GM12891 (cell line): ENCODE measurements at regions not wholly inside any gene's neighbourhood (a gene's known extent, or its start where the extent isn't known, plus 50 kb on each side); places are given as distances from the start of the nearest gene placed in this dataset.

Experiments used
- POLR2A ChIP-seq: IDR thresholded peaks from 2 replicates; pipeline ENCODE4 v1.6.1; 2011; ENCODE audit warnings: low read depth, low read length, control low read depth
- POU2F2 ChIP-seq: IDR thresholded peaks from 2 replicates; pipeline ENCODE4 v1.6.1; 2011; ENCODE audit warnings: low read depth, mild to moderate bottlenecking, control low read depth, low read length, moderate library complexity
- SPI1 ChIP-seq: IDR thresholded peaks from 2 replicates; pipeline ENCODE4 v1.6.1; 2011; ENCODE audit warnings: low read depth, low read length, control low read depth
- TAF1 ChIP-seq: IDR thresholded peaks from 2 replicates; pipeline ENCODE4 v1.6.1; 2011; ENCODE audit warnings: low read depth, low read length, control low read depth

DNA sequence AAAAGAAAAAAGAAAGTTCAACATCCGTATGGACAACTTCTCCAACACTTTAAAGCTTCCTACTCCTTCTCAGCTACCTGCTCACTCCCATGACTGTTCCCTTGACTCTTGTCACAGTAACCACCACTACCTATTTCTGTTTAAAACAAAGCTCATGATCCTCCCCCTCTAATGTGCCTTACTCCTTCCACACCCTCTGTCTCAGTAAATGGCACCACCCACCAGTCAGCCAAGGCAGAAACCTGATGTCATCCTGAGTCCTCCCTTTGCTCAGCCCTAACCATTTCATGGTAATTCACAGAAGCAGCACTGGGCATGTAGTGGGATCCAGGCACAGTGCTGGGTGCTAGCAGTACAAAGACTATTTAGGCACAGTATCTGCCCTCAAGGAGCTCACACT is 63.0 kb upstream of the PPM1J start:
- TF ChIP-seq TAF1: no peak
- no peak for TF ChIP-seq SPI1
- no peak for TF ChIP-seq POLR2A
- TF ChIP-seq POU2F2: no peak
